B cell (primary cell): ENCODE measurements at regions not wholly inside any gene's neighbourhood (a gene's known extent, or its start where the extent isn't known, plus 50 kb on each side); places are given as distances from the start of the nearest gene placed in this dataset.

ENCODE experiments used
- ATAC-seq: fragments of 200-7000 bp; cut with Tn5 transposase; one replicate; pipeline ENCODE4 v1.10.0; 2021; ENCODE audit warnings: low read depth, mild to moderate bottlenecking, moderate number of reproducible peaks, moderate library complexity
- CTCF ChIA-PET: fragments of 350-600 bp; sonication (Branson Sonifier 250); formaldehyde crosslinking; loops from one replicate; lab custom pipeline; 2021; ENCODE audit warnings: antibody characterized with exemption, inconsistent platforms; lab: Charles Lee
- POLR2A ChIA-PET: fragments of 350-600 bp; sonication (Branson Sonifier 250); formaldehyde crosslinking; loops from one replicate; lab custom pipeline; 2021; ENCODE audit warnings: antibody characterized with exemption; lab: Charles Lee
- DNase-seq: peaks from one replicate; pipeline ENCODE4 v3.0.0; 2013
- H2AFZ ChIP-seq: 2 replicates; pipeline ENCODE4 v1.6.1; 2012; ENCODE audit warnings: mild to moderate bottlenecking, low read depth, low read length; ENCODE audit not compliant: insufficient read depth, poor library complexity, severe bottlenecking
- H3K27ac ChIP-seq, 2 donors: 1 replicate in 1 of 2; 2 replicates in 1 of 2; pipeline ENCODE4 v1.5.1; 2012 to 2013; ENCODE audit warnings: low read length in 2 of 2, mild to moderate bottlenecking in 2 of 2, moderate library complexity in 1 of 2
- H3K27me3 ChIP-seq, 4 experiments: fragments of 200-600 bp in 1 of 4; sonication (generic) in 1 of 4; replicated peaks in 1 of 4; 1 replicate in 2 of 4; 2 replicates in 2 of 4; pipeline versions ENCODE4 v1.6.1 to v1.7.0; 2013 to 2016; ENCODE audit warnings: low read length in 3 of 4, mild to moderate bottlenecking in 2 of 4, mixed read lengths in 1 of 4, moderate library complexity in 1 of 4; ENCODE audit not compliant: insufficient read depth in 4 of 4, control insufficient read depth in 3 of 4; ENCODE audit errors: control extremely low read depth in 1 of 4
- H3K36me3 ChIP-seq, 2 experiments: replicated peaks in 1 of 2; 1 replicate in 1 of 2; 2 replicates in 1 of 2; pipeline versions ENCODE4 v1.6.1 to v1.7.1; 2013; ENCODE audit warnings: low read length in 1 of 2; ENCODE audit not compliant: insufficient read depth in 2 of 2, control insufficient read depth in 1 of 2; ENCODE audit errors: control extremely low read depth in 1 of 2, extremely low read depth in 1 of 2
- H3K4me1 ChIP-seq, 2 donors: fragments of 200-600 bp in 1 of 2; sonication (generic) in 1 of 2; 1 replicate in 1 of 2; 2 replicates in 1 of 2; pipeline versions ENCODE4 v1.5.1 to v1.6.1; 2013 to 2017; ENCODE audit warnings: low read length in 2 of 2; ENCODE audit not compliant: control insufficient read depth in 2 of 2, insufficient read depth in 2 of 2
- H3K4me2 ChIP-seq: replicated peaks from 2 replicates; pipeline ENCODE3; 2012; ENCODE audit warnings: mild to moderate bottlenecking, low read depth, low read length; ENCODE audit not compliant: poor library complexity, severe bottlenecking
- H3K4me3 ChIP-seq, 5 experiments: fragments of 200-600 bp in 1 of 5; sonication (generic) in 1 of 5; 1 replicate in 3 of 5; 2 replicates in 2 of 5; pipeline versions ENCODE4 v1.5.1 to v1.7.0; 2011 to 2016; ENCODE audit warnings: low read length in 4 of 5, mild to moderate bottlenecking in 4 of 5, low read depth in 2 of 5, control low read depth in 1 of 5, moderate library complexity in 1 of 5; ENCODE audit not compliant: insufficient read depth in 1 of 5; ENCODE audit errors: control extremely low read depth in 1 of 5, extremely low read depth in 1 of 5
- H3K79me2 ChIP-seq: fragments of 200-600 bp; sonication (generic); one replicate; pipeline ENCODE4 v1.6.0; 2016; ENCODE audit warnings: low read length; ENCODE audit not compliant: control insufficient read depth, insufficient read depth
- H3K9ac ChIP-seq: fragments of 200-600 bp; sonication (generic); 2 replicates; pipeline ENCODE4 v1.6.1; 2017; ENCODE audit warnings: mild to moderate bottlenecking, low read length, moderate library complexity
- H3K9me3 ChIP-seq, 3 donors: one replicate each; pipeline versions ENCODE4 v1.6.1 to v1.7.1; 2013; ENCODE audit warnings: low read length in 2 of 3; ENCODE audit not compliant: control insufficient read depth in 2 of 3, insufficient read depth in 1 of 3; ENCODE audit errors: control extremely low read depth in 1 of 3
- H4K20me1 ChIP-seq: 2 replicates; pipeline ENCODE4 v1.6.0; 2012; ENCODE audit warnings: mild to moderate bottlenecking, low read length; ENCODE audit not compliant: insufficient read depth, control insufficient read depth, poor library complexity, severe bottlenecking
- H3K27ac Mint-ChIP-seq: one replicate; pipeline ENCODE4 v1.8.0; 2021; ENCODE audit warnings: mixed read lengths
- H3K27me3 Mint-ChIP-seq: one replicate; pipeline ENCODE4 v1.8.0; 2021; ENCODE audit warnings: mixed read lengths
- H3K4me1 Mint-ChIP-seq: one replicate; pipeline ENCODE4 v1.8.0; 2021; ENCODE audit warnings: mixed read lengths
- H3K4me3 Mint-ChIP-seq: one replicate; pipeline ENCODE4 v1.8.0; 2021; ENCODE audit warnings: mixed read lengths
- H3K9me3 Mint-ChIP-seq: one replicate; pipeline ENCODE4 v1.8.0; 2022; ENCODE audit warnings: mixed read lengths; ENCODE audit not compliant: insufficient read depth
- EZH2 ChIP-seq: IDR thresholded peaks from 2 replicates; pipeline ENCODE4 v1.6.1; 2012; ENCODE audit warnings: borderline replicate concordance, low read depth, mild to moderate bottlenecking, moderate library complexity, low read length; ENCODE audit not compliant: insufficient read depth, poor library complexity, severe bottlenecking
- WGBS: methylation state at CpG from one replicate; pipeline ENCODE4 v1.1.5; 2013; ENCODE audit warnings: missing lambda C conversion rate; ENCODE audit not compliant: insufficient coverage; 5-methylcytosine and 5-hydroxymethylcytosine counted together
- intact Hi-C: fragments of 100-400 bp; cut with micrococcal nuclease; formaldehyde crosslinking; loops from one replicate; pipeline ENCODE4 v1.10.0; 2022
- TF ChIP-seq, protein P1 (sequence below): fragments of 200-600 bp; IDR thresholded peaks from one replicate; pipeline ENCODE4 v1.8.0; 2022; ENCODE audit warnings: antibody characterized with exemption, mild to moderate bottlenecking

DNA sequence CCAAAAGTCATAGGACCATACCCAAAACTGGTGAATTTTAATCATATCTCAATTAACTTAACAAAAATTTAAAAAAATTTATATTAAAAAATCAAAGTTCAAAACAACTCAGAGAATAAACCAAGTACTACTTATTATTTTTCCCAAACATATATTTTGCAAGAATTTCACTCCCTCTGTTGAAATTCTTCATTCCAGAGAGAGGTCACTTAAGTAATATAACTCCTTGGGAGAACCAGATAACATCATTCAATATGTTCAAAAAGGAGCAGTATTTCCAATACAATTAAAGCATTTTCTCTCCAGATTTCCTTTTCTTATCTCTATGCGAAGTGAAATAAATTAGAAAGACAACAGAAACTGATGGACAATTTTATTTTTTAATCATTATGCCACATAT lies 165.9 kb upstream of the RND3 start:
- TF ChIP-seq, protein P1, sequence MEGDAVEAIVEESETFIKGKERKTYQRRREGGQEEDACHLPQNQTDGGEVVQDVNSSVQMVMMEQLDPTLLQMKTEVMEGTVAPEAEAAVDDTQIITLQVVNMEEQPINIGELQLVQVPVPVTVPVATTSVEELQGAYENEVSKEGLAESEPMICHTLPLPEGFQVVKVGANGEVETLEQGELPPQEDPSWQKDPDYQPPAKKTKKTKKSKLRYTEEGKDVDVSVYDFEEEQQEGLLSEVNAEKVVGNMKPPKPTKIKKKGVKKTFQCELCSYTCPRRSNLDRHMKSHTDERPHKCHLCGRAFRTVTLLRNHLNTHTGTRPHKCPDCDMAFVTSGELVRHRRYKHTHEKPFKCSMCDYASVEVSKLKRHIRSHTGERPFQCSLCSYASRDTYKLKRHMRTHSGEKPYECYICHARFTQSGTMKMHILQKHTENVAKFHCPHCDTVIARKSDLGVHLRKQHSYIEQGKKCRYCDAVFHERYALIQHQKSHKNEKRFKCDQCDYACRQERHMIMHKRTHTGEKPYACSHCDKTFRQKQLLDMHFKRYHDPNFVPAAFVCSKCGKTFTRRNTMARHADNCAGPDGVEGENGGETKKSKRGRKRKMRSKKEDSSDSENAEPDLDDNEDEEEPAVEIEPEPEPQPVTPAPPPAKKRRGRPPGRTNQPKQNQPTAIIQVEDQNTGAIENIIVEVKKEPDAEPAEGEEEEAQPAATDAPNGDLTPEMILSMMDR: no peak
- TF ChIP-seq EZH2: no peak
- H3K4me3 Mint-ChIP-seq: no peak overlapping the region
- no peaks in the 10 kb centered on the region for H3K9me3 Mint-ChIP-seq
- Histone ChIP-seq H3K4me3 (no peak overlapping the region), H4K20me1 (no peaks in the 10 kb centered on the region), H3K9ac (no peak overlapping the region), H3K79me2 (no peaks in the 10 kb centered on the region), H3K9me3 (peaks cover 0 to 2% (median 0%) of the 10 kb centered on the region in 3 donors), H3K27me3 (no peaks in the 10 kb centered on the region), H3K27ac (no peak overlapping the region), H3K4me2 (no peak overlapping the region), H3K36me3 (no peaks in the 10 kb centered on the region), H3K4me1 (no peaks in the 10 kb centered on the region), H2AFZ (no peak overlapping the region)
- H3K4me1 Mint-ChIP-seq: no peaks in the 10 kb centered on the region
- H3K27me3 Mint-ChIP-seq: no peaks in the 10 kb centered on the region
- no peak for DNase-seq
- CTCF ChIA-PET: no interaction called here
- ATAC-seq: no peak
- intact Hi-C loops: no loop called here
- no peak overlapping the region for H3K27ac Mint-ChIP-seq
- no CpG with 5 or more reads among the region's 1 CpG for WGBS
- POLR2A ChIA-PET: no interaction called here

DNA sequence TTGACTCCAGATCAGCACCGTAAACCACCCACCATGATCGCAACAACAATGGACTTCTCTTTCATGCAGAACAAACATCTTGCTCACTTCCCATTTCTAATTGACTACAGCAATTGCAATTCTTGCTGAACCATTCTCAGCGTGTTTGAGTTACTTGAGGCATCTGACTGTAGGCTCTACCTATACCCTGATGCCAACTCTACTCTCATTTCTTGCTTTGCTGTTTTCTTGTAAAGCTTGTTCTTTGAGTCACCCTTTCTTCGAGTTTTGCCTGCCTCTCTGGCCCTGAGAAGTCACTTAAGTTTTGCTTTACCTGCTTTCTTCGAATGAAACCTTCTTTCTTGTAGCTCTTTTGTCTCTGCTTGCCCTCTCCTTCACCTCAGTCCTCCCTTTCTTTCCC lies 160.5 kb upstream of the RND3 start:
- Mint-ChIP-seq H3K4me3 (no peak overlapping the region), H3K4me1 (no peaks in the 10 kb centered on the region), H3K27ac (no peak overlapping the region), H3K27me3 (no peaks in the 10 kb centered on the region), H3K9me3 (no peaks in the 10 kb centered on the region)
- POLR2A ChIA-PET: no interaction called here
- no peaks in the 10 kb centered on the region for H3K36me3 ChIP-seq
- no peak overlapping the region for H3K4me2 ChIP-seq
- no peak overlapping the region for H3K9ac ChIP-seq
- H3K27ac ChIP-seq: no peak overlapping the region
- H3K79me2 ChIP-seq: no peaks in the 10 kb centered on the region
- no peak overlapping the region for H3K4me3 ChIP-seq
- H4K20me1 ChIP-seq: no peaks in the 10 kb centered on the region
- H3K9me3 ChIP-seq: no peaks in the 10 kb centered on the region
- intact Hi-C loops: no loop called here
- DNase-seq (no peak), ATAC-seq (no peak)
- WGBS: 84% methylated on average over 4 of the region's 5 CpGs
- H2AFZ ChIP-seq: no peak overlapping the region
- no peak for TF ChIP-seq EZH2
- TF ChIP-seq, protein P1: no peak
- CTCF ChIA-PET: no interaction called here
- no peaks in the 10 kb centered on the region for H3K4me1 ChIP-seq
- no peaks in the 10 kb centered on the region for H3K27me3 ChIP-seq
